ENCODE measurements at regions not wholly inside any gene's neighbourhood (a gene's known extent, or its start where the extent isn't known, plus 50 kb on each side); places are given as distances from the start of the nearest gene placed in this dataset.

- no peak for DNase-seq
Observed at GRCh38 chr14:80378084-80378690, 166.9 kb upstream of the DIO2 start.

- DNase-seq: no peak
Observed at GRCh38 chr14:80364816-80365215, 153.5 kb upstream of the DIO2 start.

- DNase-seq: peak; percentile 51
Observed at GRCh38 chr14:80364274-80364673, 153.0 kb upstream of the DIO2 start.

- DNase-seq: no peak
Observed at GRCh38 chr14:80358112-80358511, 146.8 kb upstream of the DIO2 start.

GRCh38 chr14:80356413-80356812 is 145.1 kb upstream of the DIO2 start:
- DNase-seq: peak; percentile 18

- DNase-seq: peak; percentile 96
Observed at GRCh38 chr14:80354860-80355581, 143.7 kb upstream of the DIO2 start.

GRCh38 chr14:80352471-80352870 is 141.2 kb upstream of the DIO2 start:
- DNase-seq: no peak

GRCh38 chr14:80350707-80351106 is 139.4 kb upstream of the DIO2 start:
- no peak for DNase-seq

- DNase-seq: no peak
Observed at GRCh38 chr14:80346395-80346794, 135.1 kb upstream of the DIO2 start.

GRCh38 chr14:80344208-80344607 is 132.9 kb upstream of the DIO2 start:
- no peak for DNase-seq

- DNase-seq: no peak
Observed at GRCh38 chr14:80336608-80337106, 125.4 kb upstream of the DIO2 start.

GRCh38 chr14:80325688-80326087 is 114.4 kb upstream of the DIO2 start:
- DNase-seq: no peak

GRCh38 chr14:80325112-80325511 is 113.8 kb upstream of the DIO2 start:
- DNase-seq: no peak

- no peak for DNase-seq
Observed at GRCh38 chr14:80324649-80325048, 113.3 kb upstream of the DIO2 start.

- DNase-seq: no peak
Observed at GRCh38 chr14:80323038-80323665, 111.8 kb upstream of the DIO2 start.

- DNase-seq: no peak
Observed at GRCh38 chr14:80316441-80316840, 105.1 kb upstream of the DIO2 start.

- DNase-seq: no peak
Observed at GRCh38 chr14:80315681-80316080, 104.4 kb upstream of the DIO2 start.

GRCh38 chr14:80313806-80314205 is 102.5 kb upstream of the DIO2 start:
- DNase-seq: no peak

GRCh38 chr14:80310938-80311750 is 99.8 kb upstream of the DIO2 start:
- no peak for DNase-seq

GRCh38 chr14:80304125-80304766 is 92.9 kb upstream of the DIO2 start:
- DNase-seq: no peak

GRCh38 chr14:80300351-80300750 is 89.0 kb upstream of the DIO2 start:
- DNase-seq: no peak

- no peak for DNase-seq
Observed at GRCh38 chr14:80298491-80299017, 87.2 kb upstream of the DIO2 start.
